ENCODE measurements at regions not wholly inside any gene's neighbourhood (a gene's known extent, or its start where the extent isn't known, plus 50 kb on each side); places are given as distances from the start of the nearest gene placed in this dataset.

DNA sequence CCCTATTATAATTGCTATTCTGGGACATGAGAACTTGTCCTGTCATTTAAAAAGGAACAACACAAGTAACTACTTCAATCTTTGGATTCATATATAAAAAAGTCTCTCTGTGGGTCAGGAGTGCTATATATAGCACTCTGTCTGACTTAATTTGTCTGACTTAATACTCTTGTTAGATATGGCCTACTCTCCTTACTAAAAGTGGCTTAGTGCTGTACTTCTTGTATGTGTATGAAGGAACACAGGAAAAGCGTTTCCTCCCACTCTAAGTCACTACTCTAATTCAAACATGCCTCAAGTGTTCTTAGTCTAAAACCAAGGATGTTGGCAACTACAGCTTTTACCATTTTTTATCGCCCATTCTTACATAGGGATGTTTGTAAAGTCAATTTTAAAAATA, 255.2 kb upstream of the ROBO1 start:
- Histone ChIP-seq H3K27ac (no peak overlapping the region), H3K27me3 (no peaks in the 10 kb centered on the region), H3K4me3 (no peak overlapping the region), H3K9me3 (no peaks in the 10 kb centered on the region), H3K36me3 (ENCODE audit: low read depth, missing control alignments) (no peaks in the 10 kb centered on the region), H3K4me1 (no peaks in the 10 kb centered on the region)
- WGBS, 2 donors, result 88 to 96% methylated on average over 2 of the region's 2 CpGs
- TF ChIP-seq POLR2A (IDR thresholded peaks at IDR 0.05), result no peak
- TF ChIP-seq, protein P1, sequence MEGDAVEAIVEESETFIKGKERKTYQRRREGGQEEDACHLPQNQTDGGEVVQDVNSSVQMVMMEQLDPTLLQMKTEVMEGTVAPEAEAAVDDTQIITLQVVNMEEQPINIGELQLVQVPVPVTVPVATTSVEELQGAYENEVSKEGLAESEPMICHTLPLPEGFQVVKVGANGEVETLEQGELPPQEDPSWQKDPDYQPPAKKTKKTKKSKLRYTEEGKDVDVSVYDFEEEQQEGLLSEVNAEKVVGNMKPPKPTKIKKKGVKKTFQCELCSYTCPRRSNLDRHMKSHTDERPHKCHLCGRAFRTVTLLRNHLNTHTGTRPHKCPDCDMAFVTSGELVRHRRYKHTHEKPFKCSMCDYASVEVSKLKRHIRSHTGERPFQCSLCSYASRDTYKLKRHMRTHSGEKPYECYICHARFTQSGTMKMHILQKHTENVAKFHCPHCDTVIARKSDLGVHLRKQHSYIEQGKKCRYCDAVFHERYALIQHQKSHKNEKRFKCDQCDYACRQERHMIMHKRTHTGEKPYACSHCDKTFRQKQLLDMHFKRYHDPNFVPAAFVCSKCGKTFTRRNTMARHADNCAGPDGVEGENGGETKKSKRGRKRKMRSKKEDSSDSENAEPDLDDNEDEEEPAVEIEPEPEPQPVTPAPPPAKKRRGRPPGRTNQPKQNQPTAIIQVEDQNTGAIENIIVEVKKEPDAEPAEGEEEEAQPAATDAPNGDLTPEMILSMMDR (IDR thresholded peaks at IDR 0.05), result no peak
- DNase-seq, result no peak
- intact Hi-C loops (cut with DNase I; ENCODE audit: low total_unique reads), result no loop called here

DNA sequence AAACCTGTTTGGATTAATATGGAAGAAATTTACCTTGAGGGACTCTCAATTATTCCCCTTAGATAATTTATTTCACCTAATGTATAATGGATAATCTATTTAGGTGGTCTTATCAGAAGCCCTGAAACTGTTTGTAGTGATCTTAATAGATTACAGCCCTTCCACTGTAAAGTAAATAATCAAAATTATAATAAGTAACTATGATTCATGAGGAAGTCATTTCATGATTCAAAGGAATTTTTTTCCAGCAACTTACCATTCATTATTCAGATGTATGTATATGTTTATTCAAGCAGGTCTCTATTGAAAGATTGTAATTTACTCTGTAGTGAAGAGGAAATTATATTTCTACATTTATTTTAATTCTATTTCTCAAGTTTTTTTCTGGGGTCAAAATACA, 250.6 kb upstream of the ROBO1 start:
- DNase-seq, result no peak
- TF ChIP-seq, protein P1 (IDR thresholded peaks at IDR 0.05), result no peak
- no peak for TF ChIP-seq POLR2A (IDR thresholded peaks at IDR 0.05)
- H3K27ac ChIP-seq, result no peak overlapping the region
- no peaks in the 10 kb centered on the region for H3K9me3 ChIP-seq
- H3K4me1 ChIP-seq, result no peaks in the 10 kb centered on the region
- H3K27me3 ChIP-seq, result no peaks in the 10 kb centered on the region
- H3K4me3 ChIP-seq, result no peak overlapping the region
- no peaks in the 10 kb centered on the region for H3K36me3 ChIP-seq (ENCODE audit: low read depth, missing control alignments)
- intact Hi-C loops (cut with DNase I; ENCODE audit: low total_unique reads), result no loop called here

DNA sequence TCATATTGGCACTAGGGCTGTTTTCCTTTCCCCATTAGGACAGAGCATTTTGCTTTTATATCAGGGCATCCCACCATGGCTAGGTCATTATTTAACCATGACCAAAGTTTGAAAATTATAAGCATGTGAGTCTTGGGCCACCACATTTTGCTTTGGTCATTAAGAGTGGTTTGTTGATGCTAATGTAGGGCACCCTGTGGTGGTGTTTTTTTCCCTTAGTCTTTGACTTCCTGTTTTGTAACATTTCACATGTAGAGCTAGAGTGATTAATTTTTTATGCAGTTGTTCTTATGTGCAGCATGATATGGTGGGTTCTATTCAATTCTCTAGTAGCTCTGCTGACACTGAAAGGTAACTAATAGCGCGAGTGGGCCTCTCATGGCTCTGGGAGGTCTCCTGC, 249.6 kb upstream of the ROBO1 start:
- 89 to 92% methylated on average over 2 of the region's 2 CpGs for WGBS, 2 donors
- no peaks in the 10 kb centered on the region for H3K9me3 ChIP-seq
- no peaks in the 10 kb centered on the region for H3K27me3 ChIP-seq
- DNase-seq, result no peak
- intact Hi-C loops (cut with DNase I; ENCODE audit: low total_unique reads), result no loop called here
- no peaks in the 10 kb centered on the region for H3K36me3 ChIP-seq (ENCODE audit: low read depth, missing control alignments)
- H3K27ac ChIP-seq, result no peak overlapping the region
- TF ChIP-seq, protein P1 (IDR thresholded peaks at IDR 0.05), result no peak
- TF ChIP-seq POLR2A (IDR thresholded peaks at IDR 0.05), result no peak
- no peak overlapping the region for H3K4me3 ChIP-seq
- H3K4me1 ChIP-seq, result no peaks in the 10 kb centered on the region

DNA sequence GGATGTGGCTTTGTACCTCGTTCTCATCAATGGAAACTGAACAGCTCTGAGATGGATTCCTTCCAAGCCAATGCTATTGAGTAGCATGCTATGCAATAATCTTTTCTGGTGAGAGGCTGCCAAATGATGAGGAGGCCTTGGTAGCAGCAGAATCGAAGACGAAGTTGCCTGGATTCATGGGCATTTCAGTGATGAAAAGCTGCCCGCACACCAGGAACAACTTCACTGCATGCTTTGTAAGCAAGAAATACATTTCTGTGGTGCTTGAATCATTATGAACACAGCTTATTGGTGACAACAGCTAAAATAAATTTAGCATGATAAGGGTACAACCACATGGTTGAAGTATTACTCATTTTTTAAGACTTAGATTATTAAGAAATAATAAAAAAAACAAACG, 246.8 kb upstream of the ROBO1 start:
- intact Hi-C loops (cut with DNase I; ENCODE audit: low total_unique reads), result no loop called here
- Histone ChIP-seq H3K4me1 (no peaks in the 10 kb centered on the region), H3K27me3 (no peaks in the 10 kb centered on the region), H3K36me3 (ENCODE audit: low read depth, missing control alignments) (no peaks in the 10 kb centered on the region), H3K9me3 (no peaks in the 10 kb centered on the region), H3K27ac (no peak overlapping the region), H3K4me3 (no peak overlapping the region)
- TF ChIP-seq, protein P1 (IDR thresholded peaks at IDR 0.05), result no peak
- no peak for TF ChIP-seq POLR2A (IDR thresholded peaks at IDR 0.05)
- DNase-seq, result no peak
- WGBS, 2 donors, result 60% methylated on average over 5 of the region's 5 CpGs; no CpG with 5 or more reads in 1 of the 2 donors

DNA sequence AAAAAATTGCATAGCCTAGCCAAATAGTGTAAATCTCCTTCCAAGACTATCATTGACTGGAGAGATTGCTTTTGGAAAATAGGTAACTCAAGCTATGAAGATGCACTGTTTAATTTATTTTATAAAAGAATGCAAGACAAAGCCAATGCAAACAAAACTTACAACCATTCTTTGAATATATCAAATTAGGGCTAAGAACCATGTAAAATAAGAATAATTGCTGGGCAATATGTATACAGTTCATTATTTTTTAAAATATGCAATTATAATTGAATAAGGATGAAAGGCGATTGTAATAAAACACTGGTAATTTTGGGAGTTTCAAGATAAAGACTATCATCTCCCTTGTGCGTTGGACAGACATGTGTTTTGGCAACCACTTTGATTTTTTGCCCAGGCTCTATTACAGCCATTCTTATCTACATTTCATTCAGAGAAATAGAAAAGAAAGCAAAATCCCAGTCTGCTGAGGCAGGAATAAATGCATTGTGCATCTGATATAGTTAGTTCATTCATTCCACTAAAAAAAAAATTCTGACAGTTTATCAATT, 242.3 kb upstream of the ROBO1 start:
- no peak overlapping the region for H3K27ac ChIP-seq
- H3K9me3 ChIP-seq, result no peaks in the 10 kb centered on the region
- no peak for DNase-seq
- no peak for TF ChIP-seq POLR2A (IDR thresholded peaks at IDR 0.05)
- TF ChIP-seq, protein P1 (IDR thresholded peaks at IDR 0.05), result no peak
- 21 to 32% methylated on average over 2 of the region's 2 CpGs for WGBS, 2 donors
- H3K4me1 ChIP-seq, result no peaks in the 10 kb centered on the region
- no peaks in the 10 kb centered on the region for H3K36me3 ChIP-seq (ENCODE audit: low read depth, missing control alignments)
- intact Hi-C loops (cut with DNase I; ENCODE audit: low total_unique reads), result no loop called here
- H3K4me3 ChIP-seq, result no peak overlapping the region
- H3K27me3 ChIP-seq, result no peaks in the 10 kb centered on the region

All from testis (tissue), 2 donors.